Immature natural killer cell (primary cell): ENCODE measurements at regions not wholly inside any gene's neighbourhood (a gene's known extent, or its start where the extent isn't known, plus 50 kb on each side); places are given as distances from the start of the nearest gene placed in this dataset.
"Not testable (repeated sequence)": the region's sequence is repeated elsewhere in the genome, so short reads cannot be mapped to it uniquely, and the experiment has no call there.

Experiments
- DNase-seq, 3 donors: peaks; one replicate each; pipeline ENCODE4 v3.0.0; 2022; ENCODE audit warnings: mixed read lengths in 1 of 3
- H3K27ac Mint-ChIP-seq, 6 donors: one replicate each; pipeline ENCODE4 v1.8.0; 2020; ENCODE audit warnings: mixed read lengths in 6 of 6, mild to moderate bottlenecking in 5 of 6, inconsistent platforms in 4 of 6, moderate library complexity in 3 of 6
- H3K27me3 Mint-ChIP-seq, 3 donors: one replicate each; pipeline ENCODE4 v1.8.0; 2020 to 2021; ENCODE audit warnings: low read depth in 3 of 3, mild to moderate bottlenecking in 3 of 3, mixed read lengths in 3 of 3, moderate library complexity in 3 of 3, inconsistent platforms in 1 of 3
- H3K36me3 Mint-ChIP-seq, 3 donors: one replicate each; pipeline ENCODE4 v1.8.0; 2020; ENCODE audit warnings: mixed read lengths in 3 of 3, inconsistent platforms in 2 of 3, mild to moderate bottlenecking in 2 of 3
- H3K4me1 Mint-ChIP-seq, 2 donors: one replicate each; pipeline ENCODE4 v1.8.0; 2020; ENCODE audit warnings: inconsistent platforms in 2 of 2, mild to moderate bottlenecking in 2 of 2, mixed read lengths in 2 of 2, moderate library complexity in 1 of 2
- H3K4me3 Mint-ChIP-seq, 5 donors: one replicate each; pipeline ENCODE4 v1.8.0; 2020; ENCODE audit warnings: mild to moderate bottlenecking in 5 of 5, mixed read lengths in 5 of 5, inconsistent platforms in 3 of 5, moderate library complexity in 3 of 5
- H3K9me3 Mint-ChIP-seq, 6 donors: one replicate each; pipeline ENCODE4 v1.8.0; 2020; ENCODE audit warnings: mild to moderate bottlenecking in 6 of 6, mixed read lengths in 6 of 6, inconsistent platforms in 4 of 6, moderate library complexity in 3 of 6

DNA sequence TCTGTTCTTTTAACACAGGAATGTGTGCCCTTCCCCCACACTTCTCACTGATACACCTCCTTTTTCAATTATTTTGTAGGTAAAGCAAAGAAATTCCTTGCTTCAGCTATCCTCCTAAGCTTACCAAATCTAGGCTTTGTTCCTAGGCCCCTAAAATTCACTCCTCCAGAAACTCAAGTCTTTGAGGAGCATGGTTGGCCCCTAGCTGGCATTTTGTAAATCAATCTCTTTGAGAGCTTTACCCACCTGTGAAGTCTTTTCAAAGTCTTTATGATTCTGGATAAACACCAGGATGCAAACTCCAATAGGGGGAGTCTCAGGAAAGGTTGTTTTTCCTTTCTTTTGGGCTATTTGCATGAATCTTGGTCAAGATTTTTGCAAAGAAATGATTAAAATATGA lies 82.9 kb upstream of the ZNF644 start:
- DNase-seq, result no peak
- peaks cover 8 to 18% (median 13%) of the 10 kb centered on the region in 3 donors for H3K27me3 Mint-ChIP-seq
- peaks cover 0 to 1% (median 0%) of the 10 kb centered on the region in 6 donors for H3K9me3 Mint-ChIP-seq
- peaks cover 15 to 17% of the 10 kb centered on the region in 2 donors for H3K4me1 Mint-ChIP-seq
- peaks cover 0 to 6% (median 0%) of the 10 kb centered on the region in 3 donors for H3K36me3 Mint-ChIP-seq
- no peak overlapping the region for H3K27ac Mint-ChIP-seq
- no peak overlapping the region for H3K4me3 Mint-ChIP-seq

DNA sequence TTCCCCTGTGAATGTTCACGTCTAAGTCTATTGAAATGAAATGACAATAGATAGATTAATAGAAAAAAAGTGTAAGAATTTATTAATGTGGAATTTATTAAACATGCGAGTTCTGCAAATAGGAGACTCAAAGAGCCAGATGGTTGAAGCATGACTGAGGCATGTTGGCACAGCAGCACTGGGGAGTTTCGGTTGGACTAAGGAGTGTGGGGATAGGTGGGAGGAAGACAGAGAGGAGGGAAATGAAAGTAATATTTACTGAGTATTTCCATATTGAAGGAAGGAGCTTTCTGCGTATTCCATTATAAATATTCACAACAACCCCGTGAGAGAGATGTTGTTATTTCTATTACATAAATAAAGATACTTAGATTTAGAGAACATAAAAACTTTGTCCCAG lies 79.5 kb upstream of the ZNF644 start:
- Mint-ChIP-seq H3K4me3 (no peak overlapping the region), H3K36me3 (peaks cover 0 to 6% (median 0%) of the 10 kb centered on the region in 3 donors), H3K27me3 (peaks cover 11 to 19% (median 16%) of the 10 kb centered on the region in 3 donors), H3K9me3 (peaks cover 0 to 1% (median 0%) of the 10 kb centered on the region in 6 donors), H3K4me1 (peaks cover 34 to 35% of the 10 kb centered on the region in 2 donors), H3K27ac (no peak overlapping the region)
- DNase-seq, result no peak

DNA sequence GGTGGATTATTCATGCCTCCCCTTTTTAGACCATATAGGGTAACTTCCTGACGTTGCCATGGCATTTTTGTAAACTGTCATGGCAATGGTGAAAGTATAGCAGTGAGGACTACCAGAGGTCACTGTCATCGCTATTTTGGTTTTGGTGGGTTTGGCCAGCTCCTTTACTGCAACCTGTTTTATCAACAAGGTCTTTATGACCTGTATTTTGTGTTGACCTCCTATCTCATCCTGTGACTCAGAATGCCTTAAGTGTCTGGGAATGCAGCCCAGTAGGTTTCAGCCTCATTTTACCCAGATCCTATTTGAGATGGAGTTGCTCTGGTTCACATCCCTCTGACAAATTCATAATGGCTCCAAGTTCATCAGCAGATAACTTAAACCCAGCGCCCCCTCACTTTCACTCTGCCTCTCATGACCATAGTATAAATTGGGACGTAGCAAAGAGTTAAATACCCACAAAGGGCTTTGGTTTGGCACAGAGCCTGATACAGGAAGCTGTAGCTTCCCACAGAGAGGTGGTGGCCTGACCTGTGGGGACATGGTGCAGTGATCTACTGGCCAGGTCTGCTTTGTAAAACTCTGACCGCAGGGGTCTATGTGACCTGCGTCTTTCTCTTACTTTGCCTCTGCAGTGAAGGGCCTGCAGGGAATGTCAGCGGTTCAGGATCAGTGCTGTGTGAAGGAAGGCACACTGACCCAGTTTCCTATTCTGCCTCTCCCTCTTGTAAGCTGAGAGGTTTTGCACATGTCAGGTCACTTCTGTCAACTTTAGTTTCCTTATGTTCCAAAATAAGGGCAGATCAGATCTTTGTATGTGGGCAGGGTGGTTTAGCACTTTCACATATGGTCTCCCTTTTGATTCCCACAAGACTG lies 78.1 kb upstream of the ZNF644 start:
- peak overlapping the region; percentile 9 to 82 (median 71) for H3K27ac Mint-ChIP-seq

DNA sequence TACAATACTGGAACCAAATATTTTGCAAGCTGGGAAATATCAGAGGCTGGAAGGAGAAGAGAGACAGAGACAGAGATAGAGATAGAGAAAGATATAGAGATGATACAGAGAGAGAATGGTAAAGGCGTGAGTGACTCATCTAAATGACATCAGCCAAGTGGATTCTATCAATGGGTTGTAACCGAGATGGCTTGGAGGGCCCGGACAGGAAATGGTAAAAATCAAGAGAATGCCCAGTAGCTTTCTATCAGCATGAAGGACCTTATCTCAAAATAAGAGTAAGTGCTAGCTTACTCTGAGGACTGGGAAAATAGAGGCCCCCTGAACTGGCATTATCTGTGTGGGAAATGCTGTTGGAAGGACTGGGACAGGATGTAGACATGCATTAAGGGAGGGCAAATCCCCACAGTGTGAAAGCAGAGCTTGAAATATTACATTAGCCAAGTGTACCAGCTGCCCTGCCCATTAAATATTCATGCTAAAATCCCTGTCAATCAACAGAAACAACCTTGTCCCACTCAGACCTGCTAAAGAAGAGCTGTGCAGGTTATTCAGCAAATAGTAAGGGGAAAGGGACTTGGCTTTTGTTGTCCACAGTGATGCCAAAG lies 76.6 kb upstream of the ZNF644 start:
- peaks cover 0 to 1% (median 0%) of the 10 kb centered on the region in 6 donors for H3K9me3 Mint-ChIP-seq
- peaks cover 34 to 35% of the 10 kb centered on the region in 2 donors for H3K4me1 Mint-ChIP-seq
- peak overlapping the region in 2 of 5 donors; percentile 21 to 23 for H3K4me3 Mint-ChIP-seq
- no peaks in the 10 kb centered on the region for H3K36me3 Mint-ChIP-seq
- H3K27ac Mint-ChIP-seq, result no peak overlapping the region
- peaks cover 11 to 25% (median 12%) of the 10 kb centered on the region in 3 donors for H3K27me3 Mint-ChIP-seq
- DNase-seq, result no peak

More for the DNA sequence above, 78.1 kb upstream of the ZNF644 start:
- peak; percentile 66 to 71 (median 67) for DNase-seq
- Mint-ChIP-seq H3K4me1 (peaks cover 34 to 35% of the 10 kb centered on the region in 2 donors), H3K27me3 (peaks cover 11 to 17% (median 16%) of the 10 kb centered on the region in 3 donors), H3K4me3 (peak overlapping the region; percentile 70 to 83 (median 75)), H3K36me3 (peaks cover 0 to 6% (median 0%) of the 10 kb centered on the region in 3 donors), H3K9me3 (peaks cover 0 to 1% (median 0%) of the 10 kb centered on the region in 6 donors)

DNA sequence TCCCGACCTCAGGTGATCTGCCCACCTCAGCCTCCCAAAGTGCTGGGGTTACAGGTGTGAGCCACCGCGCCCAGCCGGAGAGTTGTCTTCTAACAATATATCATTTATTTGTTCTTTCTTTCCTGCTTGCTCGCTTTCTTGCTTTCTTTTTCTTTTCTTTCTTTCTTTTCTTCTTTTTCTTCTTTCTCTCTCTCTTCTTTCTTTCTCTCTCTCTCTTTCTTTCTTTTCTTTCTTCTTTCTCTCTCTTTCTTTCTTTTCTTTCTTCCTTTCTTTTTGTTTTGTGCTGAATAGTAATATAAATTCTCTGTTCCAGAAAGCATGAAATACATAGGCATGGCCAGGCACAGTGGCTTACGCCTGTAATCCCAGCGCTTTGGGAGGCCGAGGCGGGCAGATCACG lies 73.5 kb upstream of the ZNF644 start:
- H3K36me3 Mint-ChIP-seq, H3K4me3 Mint-ChIP-seq, DNase-seq, H3K27ac Mint-ChIP-seq, H3K9me3 Mint-ChIP-seq: not testable (repeated sequence)
- H3K27me3 Mint-ChIP-seq, result peaks cover 10 to 33% (median 11%) of the 10 kb centered on the region in 3 donors
- H3K4me1 Mint-ChIP-seq, result peaks cover 23 to 25% of the 10 kb centered on the region in 2 donors

DNA sequence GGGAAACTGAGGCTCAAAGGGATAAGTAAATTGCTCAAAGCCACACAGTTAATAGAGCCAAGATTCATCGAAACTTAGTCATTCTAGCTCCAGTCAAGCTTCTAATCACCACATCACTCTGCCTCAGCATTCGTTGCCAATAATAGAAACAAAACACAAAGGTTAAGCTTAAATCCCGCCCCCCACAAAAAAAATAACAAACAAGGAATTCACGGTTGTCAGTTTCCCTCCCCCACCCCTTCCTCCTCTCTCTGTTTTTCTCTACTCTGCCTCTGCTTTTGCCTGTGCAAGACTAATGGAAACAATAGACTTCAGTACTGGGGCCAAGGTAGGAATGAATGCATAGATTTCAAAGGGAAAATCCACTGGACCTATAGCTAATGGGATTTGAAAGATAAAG lies 70.7 kb upstream of the ZNF644 start:
- H3K36me3 Mint-ChIP-seq, result no peaks in the 10 kb centered on the region
- H3K27me3 Mint-ChIP-seq, result peaks cover 4 to 23% (median 9%) of the 10 kb centered on the region in 3 donors
- DNase-seq, result no peak
- H3K27ac Mint-ChIP-seq, result no peak overlapping the region
- no peaks in the 10 kb centered on the region for H3K4me1 Mint-ChIP-seq
- no peak overlapping the region for H3K4me3 Mint-ChIP-seq
- peaks cover 0 to 2% (median 0%) of the 10 kb centered on the region in 6 donors for H3K9me3 Mint-ChIP-seq

DNA sequence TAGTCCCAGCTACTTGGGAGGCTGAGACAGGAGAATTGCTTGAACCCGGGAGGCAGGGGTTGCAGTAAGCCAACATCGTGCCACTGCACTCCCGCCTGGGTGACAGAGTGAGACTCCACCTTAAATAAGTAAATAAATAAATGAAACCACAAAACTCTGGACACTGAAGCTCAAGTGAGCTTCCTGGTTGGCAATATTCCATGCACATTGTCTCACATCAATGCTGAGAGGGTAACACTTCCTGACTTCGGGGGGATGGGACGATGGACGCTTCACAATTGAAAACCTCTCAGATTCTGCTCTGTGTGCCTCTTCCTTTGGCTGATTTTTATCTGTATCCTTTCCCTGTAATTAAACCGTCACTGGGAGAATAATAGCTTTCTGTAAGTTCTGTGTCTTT lies 70.0 kb upstream of the ZNF644 start:
- H3K36me3 Mint-ChIP-seq, result no peaks in the 10 kb centered on the region

DNA sequence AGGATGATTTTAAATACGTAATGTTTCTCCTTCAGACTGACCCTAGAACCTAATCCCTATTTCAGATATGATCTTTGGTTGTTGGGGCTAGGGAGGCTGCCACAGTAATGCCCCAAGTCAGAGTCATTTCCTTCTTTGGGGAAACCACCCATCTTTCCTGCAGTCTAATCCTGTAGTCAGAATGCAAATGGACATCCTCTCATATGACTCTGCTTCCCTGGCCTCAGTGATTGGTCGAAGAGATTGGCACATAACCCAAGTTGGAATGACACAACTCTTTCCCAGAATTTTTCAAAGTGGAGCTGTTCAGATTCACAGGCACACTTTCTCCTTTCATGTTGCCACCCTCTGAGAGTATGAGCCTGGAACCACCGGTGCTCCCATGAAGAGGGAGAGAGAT lies 58.8 kb upstream of the ZNF644 start:
- no peak overlapping the region for H3K27ac Mint-ChIP-seq
- H3K4me3 Mint-ChIP-seq, result no peak overlapping the region
- H3K36me3 Mint-ChIP-seq, result peaks cover 0 to 3% (median 0%) of the 10 kb centered on the region in 3 donors
- no peaks in the 10 kb centered on the region for H3K9me3 Mint-ChIP-seq
- H3K4me1 Mint-ChIP-seq, result peaks cover 0 to 3% of the 10 kb centered on the region in 2 donors
- no peak for DNase-seq
- peaks cover 2 to 11% (median 7%) of the 10 kb centered on the region in 3 donors for H3K27me3 Mint-ChIP-seq

More for the DNA sequence above, 70.0 kb upstream of the ZNF644 start:
- H3K27me3 Mint-ChIP-seq, result peaks cover 4 to 18% (median 9%) of the 10 kb centered on the region in 3 donors
- no peak overlapping the region for H3K27ac Mint-ChIP-seq
- no peak for DNase-seq
- peaks cover 0 to 2% (median 0%) of the 10 kb centered on the region in 6 donors for H3K9me3 Mint-ChIP-seq
- no peaks in the 10 kb centered on the region for H3K4me1 Mint-ChIP-seq
- H3K4me3 Mint-ChIP-seq, result no peak overlapping the region

DNA sequence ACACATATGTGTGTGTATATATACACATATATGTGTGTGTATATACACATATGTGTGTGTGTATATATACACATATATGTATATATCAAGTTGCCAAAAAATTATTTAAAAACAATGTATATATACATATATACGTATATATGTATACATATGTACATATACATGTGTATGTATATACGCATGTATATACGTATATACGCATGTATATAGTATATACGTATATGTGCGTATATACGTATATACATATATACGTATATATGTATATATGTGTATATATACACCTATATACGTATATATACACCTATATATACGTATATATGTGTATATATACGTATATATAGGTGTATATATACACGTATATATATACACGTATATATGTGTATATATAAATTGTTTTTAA lies 57.0 kb upstream of the ZNF644 start:
- Mint-ChIP-seq H3K27ac (no peak overlapping the region), H3K4me3 (no peak overlapping the region), H3K27me3 (peaks cover 2 to 7% (median 5%) of the 10 kb centered on the region in 3 donors), H3K9me3 (no peaks in the 10 kb centered on the region), H3K36me3 (peaks cover 0 to 3% (median 0%) of the 10 kb centered on the region in 3 donors), H3K4me1 (peaks cover 0 to 3% of the 10 kb centered on the region in 2 donors)
- no peak for DNase-seq

DNA sequence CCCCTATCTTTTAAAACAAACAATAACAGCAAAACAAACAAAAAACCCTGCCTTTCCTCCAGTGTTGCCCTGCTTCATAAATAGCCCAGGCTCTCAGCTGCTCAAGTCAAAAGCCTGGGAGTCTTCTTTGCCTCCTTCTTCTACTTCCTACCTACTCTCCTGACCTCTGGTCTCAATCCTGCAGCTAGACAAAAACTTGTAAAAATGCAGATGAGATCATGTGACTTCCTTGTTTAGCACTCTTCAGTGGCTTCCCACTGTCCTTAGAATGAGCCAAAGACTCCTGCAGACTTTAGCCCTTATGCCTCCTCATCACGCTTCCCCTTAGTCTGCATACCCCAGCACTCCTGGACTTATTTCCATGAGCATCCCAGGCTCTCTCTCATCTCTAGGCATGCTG lies 55.0 kb upstream of the ZNF644 start:
- no peak overlapping the region for H3K4me3 Mint-ChIP-seq
- DNase-seq, result no peak
- H3K36me3 Mint-ChIP-seq, result peaks cover 0 to 3% (median 0%) of the 10 kb centered on the region in 3 donors
- H3K4me1 Mint-ChIP-seq, result peaks cover 0 to 3% of the 10 kb centered on the region in 2 donors
- no peak overlapping the region for H3K27ac Mint-ChIP-seq
- no peaks in the 10 kb centered on the region for H3K9me3 Mint-ChIP-seq
- peaks cover 0 to 4% (median 0%) of the 10 kb centered on the region in 3 donors for H3K27me3 Mint-ChIP-seq

DNA sequence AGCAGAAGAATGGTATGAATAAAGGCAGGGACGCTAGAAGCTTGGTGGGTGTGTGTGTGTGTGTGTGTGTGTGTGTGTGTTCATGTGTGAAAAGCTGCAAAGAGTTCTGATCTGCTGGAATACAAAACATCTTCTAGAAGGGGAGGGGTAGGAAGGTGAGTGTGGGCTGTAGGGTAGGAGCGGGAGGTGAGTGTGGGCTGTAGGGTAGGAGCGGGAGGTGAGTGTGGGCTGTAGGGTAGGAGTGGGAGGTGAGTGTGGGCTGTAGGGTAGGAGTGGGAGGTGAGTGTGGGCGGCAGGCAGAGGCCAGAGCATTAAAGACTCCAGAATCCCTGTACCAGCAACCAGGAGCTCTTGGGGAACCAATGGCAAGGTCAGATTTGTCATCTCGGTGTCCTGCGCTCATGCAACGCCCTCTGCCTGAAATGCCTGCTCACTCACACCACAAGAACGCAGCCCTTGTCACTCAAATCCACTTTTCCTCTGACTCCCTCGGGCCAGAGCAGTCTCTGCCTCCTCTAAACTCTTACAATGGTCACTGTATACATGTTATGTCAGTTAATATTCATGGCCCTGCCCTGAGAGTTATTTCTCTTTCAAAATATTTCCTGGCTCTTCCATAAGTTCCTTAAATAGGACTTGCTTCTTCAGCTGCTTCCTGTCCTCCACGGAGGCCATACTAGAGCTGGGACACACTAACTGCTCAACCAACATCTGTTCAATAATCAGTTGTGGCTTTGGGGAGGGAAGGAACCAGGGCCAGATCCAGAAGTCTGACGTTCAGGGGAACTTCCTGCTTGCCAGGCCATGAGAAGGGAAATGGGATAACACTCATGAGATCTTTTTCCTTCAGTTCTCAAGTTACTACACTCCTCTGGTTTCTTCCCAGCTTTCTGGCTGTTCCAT lies 53.6 kb upstream of the ZNF644 start:
- no peak for DNase-seq
- H3K4me3 Mint-ChIP-seq, result no peak overlapping the region
- H3K36me3 Mint-ChIP-seq, result no peaks in the 10 kb centered on the region
- peaks cover 0 to 3% of the 10 kb centered on the region in 2 donors for H3K4me1 Mint-ChIP-seq
- H3K27me3 Mint-ChIP-seq, result peaks cover 3 to 5% (median 4%) of the 10 kb centered on the region in 3 donors
- no peak overlapping the region for H3K27ac Mint-ChIP-seq
- H3K9me3 Mint-ChIP-seq, result no peaks in the 10 kb centered on the region

DNA sequence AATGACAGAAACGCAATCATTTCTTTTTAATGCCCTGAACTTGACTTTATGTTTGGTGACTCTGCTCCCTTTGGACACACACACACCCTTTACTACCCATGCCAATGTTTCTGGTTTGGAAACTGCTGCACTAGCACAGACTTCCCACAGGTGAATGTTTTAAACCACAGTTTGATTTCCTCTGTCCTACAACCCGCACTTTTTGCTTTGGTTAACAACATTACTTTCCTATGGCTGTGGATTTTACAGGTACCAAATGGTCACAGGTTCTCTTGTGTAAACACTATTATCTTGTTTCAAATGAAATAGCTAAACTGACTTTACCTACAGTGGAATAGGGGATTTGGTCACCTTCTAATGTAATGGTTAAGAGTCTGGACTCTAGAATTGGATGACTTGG lies 51.5 kb upstream of the ZNF644 start:
- DNase-seq, result no peak
- Mint-ChIP-seq H3K9me3 (no peaks in the 10 kb centered on the region), H3K27ac (no peak overlapping the region), H3K4me1 (peaks cover 0 to 3% of the 10 kb centered on the region in 2 donors), H3K27me3 (peaks cover 5 to 7% (median 6%) of the 10 kb centered on the region in 3 donors), H3K4me3 (no peak overlapping the region), H3K36me3 (peaks cover 0 to 10% (median 5%) of the 10 kb centered on the region in 3 donors)

DNA sequence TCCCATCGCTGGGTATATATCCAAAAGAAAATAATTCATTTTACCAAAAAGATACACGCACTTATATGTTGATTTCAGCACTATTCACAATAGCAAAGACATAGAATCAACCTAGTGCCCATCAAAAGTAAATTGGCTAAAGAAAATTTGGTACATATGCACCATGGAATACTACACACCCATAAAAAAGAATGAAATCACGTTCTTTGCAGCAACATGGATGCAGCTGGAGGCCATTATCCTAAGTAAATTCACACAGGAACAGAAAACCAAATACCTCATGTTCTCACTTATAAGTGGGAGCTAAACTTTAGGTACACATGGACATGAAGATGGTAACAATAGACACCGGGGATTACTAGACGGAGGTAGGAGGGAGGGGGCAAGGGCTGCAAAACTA lies 50.0 kb upstream of the ZNF644 start:
- H3K36me3 Mint-ChIP-seq, result peaks cover 0 to 10% (median 5%) of the 10 kb centered on the region in 3 donors
- H3K27me3 Mint-ChIP-seq, result peaks cover 3 to 7% (median 7%) of the 10 kb centered on the region in 3 donors
- no peaks in the 10 kb centered on the region for H3K9me3 Mint-ChIP-seq
- no peak overlapping the region for H3K27ac Mint-ChIP-seq
- no peak overlapping the region for H3K4me3 Mint-ChIP-seq
- no peak for DNase-seq
- H3K4me1 Mint-ChIP-seq, result peaks cover 0 to 1% of the 10 kb centered on the region in 2 donors
